GM18508 (cell line): ENCODE measurements at regions not wholly inside any gene's neighbourhood (a gene's known extent, or its start where the extent isn't known, plus 50 kb on each side); places are given as distances from the start of the nearest gene placed in this dataset.
"Not testable (repeated sequence)": the region's sequence is repeated elsewhere in the genome, so short reads cannot be mapped to it uniquely, and the experiment has no call there.

Experiments
- ATAC-seq: cut with Tn5 transposase; IDR thresholded peaks from one replicate; pipeline ENCODE4 v1.9.1; 2021; ENCODE audit warnings: moderate number of reproducible peaks; ENCODE audit not compliant: insufficient read depth, unreplicated experiment

DNA sequence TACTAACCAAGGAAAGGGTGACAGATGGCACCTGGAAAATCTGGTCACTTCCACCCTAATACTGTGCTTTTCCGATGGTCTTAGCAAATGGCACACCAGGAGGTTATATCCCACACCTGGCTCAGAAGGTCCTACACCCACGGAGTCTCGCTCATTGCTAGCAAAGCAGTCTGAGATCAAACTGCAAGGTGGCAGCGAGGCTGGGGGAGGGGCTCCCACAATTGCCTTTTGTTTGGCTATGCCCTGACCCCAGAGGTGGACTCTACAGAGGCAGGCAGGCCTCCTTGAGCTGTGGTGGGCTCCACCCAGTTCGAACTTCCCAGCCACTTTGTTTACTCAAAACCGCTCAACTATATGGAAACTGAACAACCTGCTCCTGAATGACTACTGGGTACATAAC lies 50.3 kb upstream of the UGT2B15 start:
- ATAC-seq = not testable (repeated sequence)

GRCh38 chr4:68724426-68724825 lies 54.0 kb upstream of the UGT2B15 start:
- ATAC-seq = no peak

GRCh38 chr4:68724922-68725321 lies 54.5 kb upstream of the UGT2B15 start:
- no peak for ATAC-seq

- ATAC-seq = peak; percentile 85
Measured at GRCh38 chr4:68732653-68733466, 62.4 kb upstream of the UGT2B15 start.

GRCh38 chr4:68734095-68734494 lies 63.6 kb upstream of the UGT2B15 start:
- peak; percentile 59 for ATAC-seq

- ATAC-seq = no peak
Measured at GRCh38 chr4:68735106-68735505, 64.7 kb upstream of the UGT2B15 start.

DNA sequence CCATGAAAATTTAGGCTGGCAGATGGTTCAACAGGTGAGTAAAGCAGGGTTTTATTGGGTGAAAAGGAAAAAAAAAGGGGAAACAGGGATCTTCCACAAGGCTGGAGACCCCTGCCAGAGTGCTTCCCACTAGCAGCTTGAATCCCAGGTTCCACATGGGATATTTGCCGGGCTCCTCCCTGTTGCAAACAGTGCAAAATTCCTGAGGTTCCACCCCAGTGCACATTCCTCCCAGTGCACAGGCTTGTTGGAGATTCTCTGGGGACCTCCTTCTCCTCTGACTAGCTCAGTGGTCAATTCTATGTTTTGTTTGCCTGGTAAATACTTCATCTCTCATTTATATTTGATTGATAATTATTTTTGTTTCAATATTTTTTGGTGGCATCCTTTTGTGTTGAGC lies 66.4 kb upstream of the UGT2B15 start:
- ATAC-seq = no peak

DNA sequence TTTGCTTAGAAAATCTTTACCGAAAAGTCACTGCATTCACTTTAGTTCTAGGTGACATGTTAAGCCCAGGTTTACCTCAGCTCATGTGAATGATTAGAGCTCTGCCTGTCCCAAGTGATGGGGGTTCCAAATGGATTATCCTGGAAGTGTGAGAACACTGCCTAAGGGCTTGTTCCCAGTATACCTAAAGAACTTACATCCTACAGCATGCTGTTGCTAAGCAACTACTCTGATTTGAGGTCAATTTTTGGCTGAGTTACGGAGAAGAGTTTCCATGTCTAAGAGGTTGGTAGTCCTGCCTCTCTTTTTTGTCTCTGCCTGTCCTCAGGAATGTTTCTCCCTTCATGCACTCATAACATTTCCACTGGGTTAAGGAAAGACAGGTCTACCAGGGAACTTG lies 67.6 kb upstream of the UGT2B15 start:
- no peak for ATAC-seq

DNA sequence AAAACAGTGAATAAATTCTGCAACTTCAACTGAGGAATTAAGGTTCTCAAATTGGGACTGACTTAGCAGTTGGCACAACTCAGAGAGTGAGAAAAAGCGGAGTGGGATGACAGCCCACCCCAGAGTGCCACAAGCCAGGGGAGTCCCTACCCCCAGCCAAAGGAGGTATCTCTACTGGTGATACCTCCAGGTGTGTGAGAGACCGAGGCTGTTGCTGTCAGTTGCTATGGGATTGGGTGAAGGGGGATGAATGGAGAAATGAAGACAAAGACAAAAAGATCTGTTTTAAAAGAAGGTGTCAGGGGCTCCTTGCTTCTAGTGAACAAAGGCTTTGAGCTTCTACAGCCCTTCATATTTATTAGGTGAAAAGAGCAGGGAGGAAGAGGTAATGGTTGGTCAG lies 71.4 kb upstream of the UGT2B10 start:
- ATAC-seq = no peak

DNA sequence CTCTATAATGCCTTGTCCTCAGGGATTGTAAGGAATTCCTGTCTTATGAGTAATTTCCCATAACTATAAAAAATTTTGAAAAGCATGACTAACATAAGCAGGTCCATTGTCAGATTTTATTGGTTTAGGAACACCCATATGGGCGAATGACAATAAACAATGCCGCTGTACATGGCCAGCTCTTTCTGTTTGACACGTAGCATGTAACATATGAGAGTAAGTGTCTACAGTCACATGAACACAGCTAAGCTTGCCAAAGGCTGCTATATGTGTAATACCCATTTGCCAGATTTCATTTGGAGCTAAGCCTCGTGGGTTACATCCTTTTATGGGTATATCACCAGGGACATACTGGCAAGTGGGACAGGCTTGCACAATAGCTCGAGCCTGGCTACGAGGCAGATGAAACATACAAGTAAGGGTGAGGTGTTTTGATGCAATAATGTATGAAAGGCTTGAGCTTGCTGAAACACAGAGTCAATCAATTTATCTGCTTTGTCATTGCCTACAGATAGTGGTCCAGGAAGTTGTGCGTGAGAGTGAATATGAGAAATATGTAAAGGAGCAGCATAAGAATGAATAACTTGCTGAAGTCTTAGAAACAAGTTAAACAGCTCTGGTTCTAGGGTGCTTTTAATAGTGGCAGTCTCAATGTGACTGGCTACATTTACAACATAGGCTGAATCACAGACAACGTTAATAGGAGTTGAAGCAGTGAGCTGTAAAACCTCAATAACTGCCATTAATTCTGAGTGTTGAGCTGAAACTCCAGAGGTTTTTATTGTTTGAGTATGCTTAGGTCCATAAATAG lies 67.4 kb upstream of the UGT2B10 start:
- no peak for ATAC-seq

- no peak for ATAC-seq
Measured at GRCh38 chr4:68750555-68750954, 65.2 kb upstream of the UGT2B10 start.

- no peak for ATAC-seq
Measured at GRCh38 chr4:68751138-68751537, 64.7 kb upstream of the UGT2B10 start.

- no peak for ATAC-seq
Measured at GRCh38 chr4:68765876-68766275, 49.9 kb upstream of the UGT2B10 start.
